ENCODE measurements at regions not wholly inside any gene's neighbourhood (a gene's known extent, or its start where the extent isn't known, plus 50 kb on each side); places are given as distances from the start of the nearest gene placed in this dataset.

DNA sequence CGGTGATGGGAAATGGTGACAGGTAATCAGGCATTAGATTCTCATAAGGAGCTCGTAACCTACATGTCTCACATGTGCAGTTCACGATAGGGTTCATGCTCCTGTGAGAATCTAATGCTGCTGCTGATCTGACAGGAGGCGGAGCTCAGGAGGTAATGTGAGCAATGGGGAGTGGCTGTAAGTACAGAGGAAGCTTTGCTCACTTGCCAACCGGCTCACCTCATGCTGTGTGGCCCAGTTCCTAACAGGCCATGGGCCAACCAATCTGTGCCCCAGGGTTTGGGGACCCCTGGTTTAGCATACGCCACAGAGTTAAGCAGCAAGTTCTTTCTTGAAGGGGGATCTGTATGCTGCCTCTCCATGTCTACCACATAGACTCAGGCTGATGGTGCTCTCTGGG lies 133.1 kb downstream of the IQUB start:
- Mint-ChIP-seq H3K36me3 (no peaks in the 10 kb centered on the region), H3K27me3 (no peaks in the 10 kb centered on the region), H3K4me1 (no peaks in the 10 kb centered on the region), H3K4me3 (no peak overlapping the region), H3K9me3 (no peaks in the 10 kb centered on the region), H3K27ac (no peak overlapping the region)
- DNase-seq: no peak
- CTCF ChIA-PET: no interaction called here

DNA sequence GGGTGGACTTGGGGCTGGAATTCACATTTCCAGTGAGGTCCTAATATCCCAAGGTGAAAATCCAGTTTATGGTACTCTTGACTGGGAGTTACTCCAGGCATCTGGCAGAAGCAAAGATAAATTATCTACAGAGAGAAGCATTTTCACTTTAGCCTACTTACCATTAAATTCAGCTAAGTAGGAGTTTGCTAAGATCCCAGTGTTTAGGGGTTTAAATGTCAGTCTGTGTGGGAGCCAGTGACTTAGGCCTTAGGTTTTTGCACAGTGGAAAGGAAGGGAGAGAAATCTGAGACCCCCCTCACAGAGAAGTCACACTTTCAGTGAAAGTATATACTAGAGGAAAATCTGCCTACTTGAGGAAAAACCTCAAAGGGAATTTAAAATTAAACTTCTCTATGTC lies 134.2 kb downstream of the IQUB start:
- H3K27ac Mint-ChIP-seq: no peak overlapping the region
- CTCF ChIA-PET: no interaction called here
- no peak for DNase-seq

DNA sequence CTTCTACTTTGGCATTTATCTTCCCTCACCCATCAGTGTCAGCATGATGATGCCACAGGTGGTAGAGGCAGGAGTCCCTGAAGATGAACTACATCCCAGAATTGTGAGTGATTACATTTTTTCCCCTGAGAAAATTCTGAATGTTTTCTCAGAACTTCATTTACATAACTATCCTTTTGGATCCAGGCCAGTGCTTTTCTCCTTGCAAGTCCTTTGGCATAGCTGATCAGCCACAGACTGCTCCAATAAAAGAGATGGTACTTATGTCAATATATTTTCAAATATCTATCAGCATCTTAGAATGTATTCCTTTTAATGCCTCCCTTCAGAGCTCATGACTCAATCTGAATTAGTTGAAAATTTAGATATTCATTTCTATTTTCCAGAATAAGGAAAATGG lies 135.5 kb downstream of the IQUB start:
- H3K36me3 Mint-ChIP-seq: no peaks in the 10 kb centered on the region
- no peak overlapping the region for H3K4me3 Mint-ChIP-seq
- CTCF ChIA-PET: no interaction called here
- no peaks in the 10 kb centered on the region for H3K9me3 Mint-ChIP-seq
- no peak overlapping the region for H3K27ac Mint-ChIP-seq
- DNase-seq: no peak
- H3K4me1 Mint-ChIP-seq: no peaks in the 10 kb centered on the region
- no peaks in the 10 kb centered on the region for H3K27me3 Mint-ChIP-seq

More for the DNA sequence above, 134.2 kb downstream of the IQUB start:
- no peaks in the 10 kb centered on the region for H3K9me3 Mint-ChIP-seq
- H3K27me3 Mint-ChIP-seq: no peaks in the 10 kb centered on the region
- no peak overlapping the region for H3K4me3 Mint-ChIP-seq
- no peaks in the 10 kb centered on the region for H3K36me3 Mint-ChIP-seq
- H3K4me1 Mint-ChIP-seq: no peaks in the 10 kb centered on the region

DNA sequence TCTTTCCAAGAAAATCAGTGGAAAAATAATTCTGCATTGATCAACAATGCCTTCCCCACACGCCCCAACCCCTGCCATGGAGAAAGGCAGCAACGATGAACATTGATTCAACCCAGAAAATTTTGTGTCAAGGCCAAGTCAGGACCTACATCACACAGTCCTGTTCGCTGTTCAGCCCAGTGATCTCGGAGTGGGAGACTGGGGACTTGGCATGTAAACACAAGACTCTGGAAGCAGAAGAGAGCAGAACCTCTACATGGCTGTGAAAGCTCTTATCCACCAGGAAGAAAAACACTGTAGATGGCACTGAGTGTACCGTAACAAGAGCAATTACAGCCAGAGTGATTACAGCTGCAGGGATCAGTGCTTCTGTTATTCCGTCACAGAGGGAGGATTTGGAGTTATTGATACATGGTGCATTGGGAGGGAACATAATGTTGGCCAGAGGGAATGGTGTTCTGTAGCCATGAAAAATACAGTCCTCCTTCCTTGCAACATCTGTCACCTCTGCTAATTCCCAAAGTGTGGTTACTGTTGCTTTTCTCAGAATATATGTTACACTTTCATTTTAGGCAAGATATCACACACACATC lies 136.6 kb downstream of the IQUB start:
- Mint-ChIP-seq H3K27ac (no peak overlapping the region), H3K27me3 (no peaks in the 10 kb centered on the region), H3K36me3 (no peaks in the 10 kb centered on the region), H3K4me1 (no peaks in the 10 kb centered on the region), H3K4me3 (no peak overlapping the region), H3K9me3 (no peaks in the 10 kb centered on the region)
- CTCF ChIA-PET: no interaction called here
- DNase-seq: no peak

DNA sequence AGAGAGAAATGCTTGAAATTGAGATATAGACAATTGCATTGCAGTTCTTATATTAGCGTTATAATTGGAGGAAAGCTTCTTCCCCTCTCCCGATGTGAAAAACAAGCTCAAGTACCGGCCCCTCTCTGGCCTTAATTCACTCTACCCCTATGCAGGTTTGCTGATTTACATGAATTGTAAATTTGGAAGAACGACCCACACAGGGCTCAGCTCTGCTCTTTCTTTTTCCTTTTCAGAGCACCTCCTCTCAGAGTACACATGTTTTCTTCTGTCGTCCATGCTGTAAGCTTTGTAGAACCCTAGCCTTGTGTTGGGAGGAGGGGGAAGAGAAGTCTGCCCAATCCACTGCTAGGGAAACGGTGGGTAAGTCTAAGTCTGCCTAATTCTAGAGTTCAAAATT lies 140.8 kb downstream of the IQUB start:
- no peak for DNase-seq
- H3K27me3 Mint-ChIP-seq: no peaks in the 10 kb centered on the region
- H3K4me1 Mint-ChIP-seq: no peaks in the 10 kb centered on the region
- CTCF ChIA-PET: no interaction called here
- no peaks in the 10 kb centered on the region for H3K36me3 Mint-ChIP-seq
- no peak overlapping the region for H3K4me3 Mint-ChIP-seq
- no peak overlapping the region for H3K27ac Mint-ChIP-seq
- no peaks in the 10 kb centered on the region for H3K9me3 Mint-ChIP-seq

DNA sequence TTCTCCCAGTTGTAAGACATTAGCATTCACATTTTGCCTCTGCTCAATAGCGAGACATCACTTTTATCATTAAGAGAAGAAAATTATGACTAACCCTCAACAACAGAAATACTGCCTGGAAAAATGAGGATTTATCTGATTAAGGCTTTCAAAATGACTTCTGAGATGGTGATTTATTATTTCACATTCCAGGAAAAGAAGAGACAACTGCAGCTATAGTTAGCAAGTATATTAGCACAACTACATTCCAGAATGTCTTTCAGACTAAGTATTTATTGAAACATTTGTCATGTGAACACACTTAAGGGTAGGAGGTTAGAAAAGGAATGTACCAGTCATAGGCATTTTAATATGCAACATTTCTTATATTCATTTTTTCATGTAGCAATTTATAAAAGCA lies 162.0 kb downstream of the IQUB start:
- Mint-ChIP-seq H3K4me3 (no peak overlapping the region), H3K4me1 (no peaks in the 10 kb centered on the region), H3K27me3 (no peaks in the 10 kb centered on the region), H3K36me3 (no peaks in the 10 kb centered on the region), H3K9me3 (no peaks in the 10 kb centered on the region), H3K27ac (no peak overlapping the region)
- CTCF ChIA-PET: no interaction called here
- no peak for DNase-seq

DNA sequence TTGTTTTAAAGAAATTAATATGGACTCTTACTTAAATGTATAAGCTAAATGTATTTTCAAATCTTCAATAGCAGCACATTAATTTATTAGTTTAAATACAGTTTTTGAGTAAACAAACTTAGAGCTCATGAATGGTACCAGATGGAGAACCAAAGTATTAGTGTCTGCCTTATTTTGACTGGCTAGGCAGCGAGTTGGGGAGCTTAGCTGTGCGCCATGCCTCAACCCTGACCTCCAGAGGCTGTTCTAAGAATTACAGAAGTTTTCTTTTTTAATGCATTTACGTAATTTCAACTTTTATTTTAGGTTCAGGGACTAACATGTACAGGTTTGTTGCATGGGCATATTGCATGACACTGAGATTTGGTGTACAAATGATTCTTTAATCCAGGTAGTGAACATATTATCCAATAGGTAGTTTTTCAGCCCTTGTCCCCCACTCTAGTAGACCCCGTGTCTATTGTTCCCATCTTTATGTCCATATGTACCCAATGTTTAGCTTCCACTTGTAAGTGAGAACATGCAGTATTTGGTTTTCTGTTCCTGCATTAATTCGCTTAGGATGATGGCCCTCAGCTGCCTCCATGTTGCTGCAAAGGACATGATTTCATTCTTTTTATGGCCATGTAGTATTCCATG lies 166.8 kb downstream of the IQUB start:
- CTCF ChIA-PET: interaction anchor here (0.9 to 1.5 kb wide), 3 partner anchors 9 to 28 kb away, joined by 3 to 6 read pairs (median 4); no protein-coding TSS in a partner anchor

DNA sequence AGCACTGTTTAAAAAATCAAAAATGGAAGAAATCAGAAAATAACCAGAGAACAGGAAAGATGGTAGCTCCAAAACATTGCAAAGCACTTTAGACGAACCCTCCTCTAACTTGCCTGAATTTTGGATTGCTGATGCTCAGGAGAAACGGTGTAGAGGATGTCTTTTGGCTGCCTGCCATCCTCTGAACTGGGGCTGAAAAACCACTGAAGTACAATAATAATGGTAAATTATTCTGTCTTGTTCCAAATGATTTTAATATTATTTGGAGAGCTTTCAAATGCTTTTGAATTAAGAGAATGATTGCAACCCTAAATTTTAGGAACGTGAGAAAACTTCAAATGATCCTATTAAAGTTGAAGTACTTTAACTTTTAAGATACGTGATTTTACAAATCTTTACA lies 167.3 kb upstream of the SLC13A1 start:
- Mint-ChIP-seq H3K36me3 (no peaks in the 10 kb centered on the region), H3K9me3 (no peaks in the 10 kb centered on the region), H3K27ac (no peak overlapping the region), H3K27me3 (no peaks in the 10 kb centered on the region), H3K4me1 (no peaks in the 10 kb centered on the region), H3K4me3 (no peak overlapping the region)
- no peak for DNase-seq
- CTCF ChIA-PET: interaction anchor here (0.9 to 1.5 kb wide), 3 partner anchors 8 to 29 kb away, joined by 3 to 6 read pairs (median 4); no protein-coding TSS in a partner anchor

More for the DNA sequence above, 166.8 kb downstream of the IQUB start:
- no peaks in the 10 kb centered on the region for H3K36me3 Mint-ChIP-seq
- no peak overlapping the region for H3K27ac Mint-ChIP-seq
- H3K4me3 Mint-ChIP-seq: no peak overlapping the region
- DNase-seq: no peak
- H3K27me3 Mint-ChIP-seq: no peaks in the 10 kb centered on the region
- H3K4me1 Mint-ChIP-seq: no peaks in the 10 kb centered on the region
- no peaks in the 10 kb centered on the region for H3K9me3 Mint-ChIP-seq

DNA sequence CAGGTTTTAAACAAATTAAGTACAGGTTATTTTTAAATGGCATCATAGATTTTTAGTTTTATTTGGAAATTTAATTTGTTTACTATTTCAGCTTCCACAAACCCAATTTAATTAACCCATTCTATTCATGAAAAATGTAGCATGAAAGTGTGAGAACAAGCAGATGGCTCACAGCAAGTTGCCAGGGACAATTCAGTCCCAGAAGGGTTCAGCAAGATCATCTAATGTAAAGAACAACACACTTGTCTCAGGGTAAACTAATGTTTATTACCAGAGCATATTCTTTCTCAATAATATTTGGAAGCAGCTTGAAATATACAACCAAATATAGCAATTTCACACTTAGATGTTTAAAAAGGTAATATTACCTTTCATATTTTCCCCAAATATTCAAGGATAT lies 166.9 kb upstream of the SLC13A1 start:
- no peak overlapping the region for H3K4me3 Mint-ChIP-seq
- no peaks in the 10 kb centered on the region for H3K36me3 Mint-ChIP-seq
- DNase-seq: no peak
- H3K27ac Mint-ChIP-seq: no peak overlapping the region
- CTCF ChIA-PET: interaction anchor here (0.9 to 1.5 kb wide), 2 partner anchors 8 to 29 kb away, joined by 4 to 6 read pairs; no protein-coding TSS in a partner anchor
- H3K4me1 Mint-ChIP-seq: no peaks in the 10 kb centered on the region
- H3K27me3 Mint-ChIP-seq: no peaks in the 10 kb centered on the region
- no peaks in the 10 kb centered on the region for H3K9me3 Mint-ChIP-seq

DNA sequence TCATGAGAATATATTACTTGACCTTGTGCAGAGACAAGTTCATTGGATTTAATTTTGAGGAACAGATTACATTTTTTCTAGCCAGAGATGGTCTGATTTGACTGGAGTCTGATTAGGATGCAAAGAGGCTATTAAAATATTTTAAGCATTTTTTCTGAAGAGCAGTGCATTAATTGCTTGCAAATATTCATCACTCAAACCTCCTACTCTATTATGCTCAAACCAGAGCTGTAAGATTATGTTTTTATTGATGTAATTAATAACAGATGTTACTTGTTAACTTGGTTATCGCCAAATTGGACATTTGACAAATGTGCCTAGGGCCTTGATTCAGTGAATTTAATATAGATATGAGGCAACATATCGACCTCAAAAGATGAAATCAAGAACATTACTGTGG lies 160.9 kb upstream of the SLC13A1 start:
- Mint-ChIP-seq H3K4me1 (no peaks in the 10 kb centered on the region), H3K9me3 (no peaks in the 10 kb centered on the region), H3K27ac (no peak overlapping the region), H3K4me3 (no peak overlapping the region), H3K36me3 (no peaks in the 10 kb centered on the region), H3K27me3 (no peaks in the 10 kb centered on the region)
- no peak for DNase-seq
- CTCF ChIA-PET: no interaction called here

DNA sequence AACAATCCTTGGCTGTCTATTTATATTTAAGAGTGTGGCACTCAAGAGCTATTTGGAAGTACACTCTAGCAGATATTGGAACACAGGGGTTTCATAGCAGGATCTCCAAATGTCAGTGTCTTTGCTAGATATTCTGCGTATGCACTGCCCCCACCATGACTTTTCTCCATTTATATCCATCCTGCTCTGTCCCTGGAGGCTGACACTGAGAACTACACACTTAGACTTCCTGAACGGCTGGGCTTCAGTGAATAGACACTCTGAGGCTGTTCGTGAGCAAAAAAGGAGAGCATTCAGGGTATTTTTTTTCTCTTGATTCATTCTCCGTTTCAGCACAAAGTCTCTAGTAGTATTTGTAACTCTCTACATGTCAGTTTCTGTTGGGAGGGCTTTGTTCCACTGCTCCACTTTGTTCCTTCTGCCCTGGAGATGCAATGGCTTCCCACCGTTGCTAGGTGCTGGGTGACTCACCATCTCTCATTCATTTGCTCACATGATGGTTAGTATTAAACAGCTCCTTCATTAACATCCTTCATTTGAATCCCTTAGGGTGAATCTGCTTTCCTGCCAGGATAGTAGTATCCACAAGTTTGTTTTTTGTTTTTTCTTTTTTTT lies 155.9 kb upstream of the SLC13A1 start:
- no peaks in the 10 kb centered on the region for H3K27me3 Mint-ChIP-seq
- no peaks in the 10 kb centered on the region for H3K4me1 Mint-ChIP-seq
- no peak overlapping the region for H3K27ac Mint-ChIP-seq
- H3K4me3 Mint-ChIP-seq: no peak overlapping the region
- DNase-seq: no peak
- H3K36me3 Mint-ChIP-seq: no peaks in the 10 kb centered on the region
- CTCF ChIA-PET: no interaction called here
- H3K9me3 Mint-ChIP-seq: no peaks in the 10 kb centered on the region

DNA sequence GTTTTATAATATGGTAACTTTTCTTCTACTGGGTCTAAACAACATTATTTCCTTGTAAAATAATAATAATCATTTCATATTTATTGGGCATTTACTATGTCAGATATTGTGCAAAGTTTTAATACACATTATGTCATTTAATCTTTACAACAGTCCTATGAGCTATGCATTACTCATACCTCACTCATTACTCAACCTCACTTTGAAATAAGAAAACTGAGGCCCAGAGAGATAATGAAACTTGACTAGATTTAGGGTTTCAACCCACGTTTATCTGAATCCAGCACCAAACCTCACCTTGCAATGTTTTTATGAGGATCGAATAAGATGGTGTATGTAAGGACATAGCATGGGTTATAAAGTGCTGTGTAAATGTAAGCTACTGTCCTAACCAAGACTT lies 153.2 kb upstream of the SLC13A1 start:
- Mint-ChIP-seq H3K36me3 (no peaks in the 10 kb centered on the region), H3K27ac (no peak overlapping the region), H3K4me1 (no peaks in the 10 kb centered on the region), H3K4me3 (no peak overlapping the region), H3K9me3 (no peaks in the 10 kb centered on the region), H3K27me3 (no peaks in the 10 kb centered on the region)
- CTCF ChIA-PET: no interaction called here
- no peak for DNase-seq

DNA sequence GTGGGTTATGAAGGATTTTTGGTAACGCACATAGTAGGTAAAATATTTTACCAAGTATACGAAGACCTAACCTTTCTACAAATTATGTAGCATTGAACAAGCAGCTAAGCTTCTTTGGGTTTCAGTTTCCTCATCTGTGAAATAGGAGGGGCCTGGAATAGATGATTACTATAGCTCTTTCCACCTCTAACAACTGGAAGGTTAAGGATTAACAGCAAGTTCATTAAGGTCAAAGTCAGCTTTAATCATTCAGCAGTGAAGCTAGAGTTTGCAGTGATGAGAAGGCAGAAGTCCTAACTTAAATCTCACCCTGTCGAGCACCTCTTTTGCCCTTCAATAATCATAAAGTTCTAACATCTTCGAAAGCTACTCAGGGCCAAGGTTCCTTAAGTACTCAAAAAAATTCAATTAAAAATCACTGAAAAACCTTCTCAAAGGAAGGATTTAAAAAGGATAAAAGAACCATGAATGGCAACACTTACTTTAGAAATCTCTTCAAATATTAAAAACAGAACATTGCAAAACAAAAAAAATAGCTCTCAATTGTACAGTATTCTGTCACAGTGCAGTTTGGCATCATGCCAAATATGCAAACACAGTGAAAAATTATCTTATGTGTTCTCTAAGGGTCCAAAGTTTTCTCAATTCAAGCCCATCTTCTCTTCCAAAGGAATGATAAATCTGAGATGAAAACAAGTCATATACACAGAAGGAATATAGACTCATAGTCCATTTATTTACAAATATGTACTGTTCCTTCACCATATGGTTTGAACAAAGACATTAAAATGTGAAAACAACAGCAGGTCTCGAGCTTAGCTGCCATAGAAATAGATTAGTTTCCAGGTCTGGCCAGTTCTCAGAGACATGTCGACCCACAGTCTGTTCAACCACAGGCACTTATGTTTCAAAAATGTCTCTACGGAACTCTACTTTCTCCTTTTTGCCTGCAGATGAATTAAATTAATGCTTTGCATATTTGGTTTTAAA lies 152.0 kb upstream of the SLC13A1 start:
- no peak overlapping the region for H3K27ac Mint-ChIP-seq
- no peaks in the 10 kb centered on the region for H3K27me3 Mint-ChIP-seq
- no peaks in the 10 kb centered on the region for H3K36me3 Mint-ChIP-seq
- H3K4me3 Mint-ChIP-seq: no peak overlapping the region
- no peaks in the 10 kb centered on the region for H3K4me1 Mint-ChIP-seq
- H3K9me3 Mint-ChIP-seq: no peaks in the 10 kb centered on the region
- DNase-seq: no peak
- CTCF ChIA-PET: no interaction called here

DNA sequence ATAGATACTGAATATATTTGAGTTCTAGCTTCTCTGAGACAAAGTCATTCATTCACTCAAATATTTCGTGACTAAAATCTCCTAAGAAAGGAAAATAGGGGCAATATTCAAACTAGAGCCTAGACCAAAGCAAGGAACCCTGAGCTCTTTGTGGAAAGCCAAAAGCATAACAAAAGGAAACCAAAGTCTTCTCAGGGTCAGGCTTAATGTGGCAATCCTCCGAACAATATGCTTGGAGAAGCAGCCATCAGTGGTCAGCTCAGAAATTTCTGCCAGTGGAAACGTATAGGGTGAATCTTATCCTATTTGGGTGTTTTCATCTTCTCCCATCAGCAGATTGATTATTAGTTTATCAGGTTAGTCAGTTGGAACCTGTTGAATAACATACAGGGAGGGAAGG lies 151.3 kb upstream of the SLC13A1 start:
- no peak for DNase-seq
- Mint-ChIP-seq H3K9me3 (no peaks in the 10 kb centered on the region), H3K27ac (no peak overlapping the region), H3K27me3 (no peaks in the 10 kb centered on the region), H3K4me3 (no peak overlapping the region), H3K36me3 (no peaks in the 10 kb centered on the region), H3K4me1 (no peaks in the 10 kb centered on the region)
- CTCF ChIA-PET: no interaction called here

All from activated naive CD4-positive, alpha-beta T cell treated with anti-CD3 and anti-CD28 coated beads, Interleukin-2, amount 10 ng/mL, durations not matched to agents 7 days and 5 days (primary cell).